ENCODE measurements at regions not wholly inside any gene's neighbourhood (a gene's known extent, or its start where the extent isn't known, plus 50 kb on each side); places are given as distances from the start of the nearest gene placed in this dataset.

- Histone ChIP-seq H3K4me3 (replicated peaks in 1 of 3; ENCODE audit: insufficient read depth in 1 of 3, low read depth in 2 of 3, low read length in 3 of 3) (no peak overlapping the region), H3K9ac (ENCODE audit: insufficient read depth, low read depth, low read length) (no peak overlapping the region), H3K27ac (ENCODE audit: extremely low read length, insufficient read depth, low read length) (no peak overlapping the region), H3K4me2 (ENCODE audit: low read depth, low read length) (no peak overlapping the region), H2AFZ (ENCODE audit: low read length) (no peak overlapping the region), H3K27me3 (ENCODE audit: control insufficient read depth in 1 of 2, insufficient read depth in 2 of 2, low read length in 2 of 2) (no peaks in the 10 kb centered on the region; a peak in 1 of 5 replicates), H4K20me1 (ENCODE audit: insufficient read depth, low read length) (no peaks in the 10 kb centered on the region), H3K9me3 (ENCODE audit: low read length) (no peaks in the 10 kb centered on the region), H3K79me2 (ENCODE audit: insufficient read depth, low read length) (no peaks in the 10 kb centered on the region), H3K36me3 (replicated peaks in 1 of 2; ENCODE audit: control insufficient read depth in 1 of 2, insufficient read depth in 2 of 2, low read length in 2 of 2) (no peaks in the 10 kb centered on the region), H3K4me1 (ENCODE audit: insufficient read depth, low read length) (no peaks in the 10 kb centered on the region)
- ChIA-PET CTCF (ENCODE audit: low intra/inter-chr PET ratio, low total read pairs) (no interaction called here), POLR2A (no interaction called here)
- in situ Hi-C loops (cut with HindIII; ENCODE audit: extremely low pct_ligation_motif_present, low pct_unique_long_range_greater_than_20kb): no loop called here
- no peak for FAIRE-seq
- BruUV-seq (replicated peaks): no TSS peak
- no peak for ATAC-seq
- 58% methylated on average over 3 of the region's 4 CpGs for WGBS (ENCODE audit: low lambda C conversion rate)
- intact Hi-C loops (cut with micrococcal nuclease; ENCODE audit: unreplicated experiment): no loop called here
- no peak for TF ChIP-seq FOXO4 (CRISPR knock-in tag; conservative IDR thresholded peaks at IDR 0.05)
- TF ChIP-seq ZNF280D (CRISPR knock-in tag; IDR thresholded peaks at IDR 0.05): no peak
- no peak for TF ChIP-seq ZNF460 (CRISPR knock-in tag; IDR thresholded peaks at IDR 0.05; ENCODE audit: borderline replicate concordance)
- no peak for TF ChIP-seq FOSL1 (CRISPR knock-in tag; IDR thresholded peaks at IDR 0.05; ENCODE audit: borderline replicate concordance)
- TF ChIP-seq TOPORS (CRISPR knock-in tag; IDR thresholded peaks at IDR 0.05): no peak
- DNase-seq (ENCODE audit: low spot score): no peak
These were observed 62.3 kb upstream of the RUNX1 start for GRCh38 chr21:35111321-35111930.

All from HepG2 (cell line).